ENCODE measurements at regions not wholly inside any gene's neighbourhood (a gene's known extent, or its start where the extent isn't known, plus 50 kb on each side); places are given as distances from the start of the nearest gene placed in this dataset.
"Not testable (repeated sequence)": the region's sequence is repeated elsewhere in the genome, so short reads cannot be mapped to it uniquely, and the experiment has no call there.

GRCh38 chr13:33634546-33634982 lies 183.4 kb upstream of the RFC3 start:
- no peak for DNase-seq

GRCh38 chr13:33636243-33636642 lies 181.7 kb upstream of the RFC3 start:
- DNase-seq: no peak

GRCh38 chr13:33636955-33637670 lies 180.8 kb upstream of the RFC3 start:
- no peak for DNase-seq

GRCh38 chr13:33637978-33638743 lies 179.8 kb upstream of the RFC3 start:
- DNase-seq: no peak

- no peak for DNase-seq
Observed at GRCh38 chr13:33639158-33639557, 178.8 kb upstream of the RFC3 start.

GRCh38 chr13:33639626-33640080 lies 178.3 kb upstream of the RFC3 start:
- DNase-seq: no peak

GRCh38 chr13:33640832-33641231 lies 177.1 kb upstream of the RFC3 start:
- no peak for DNase-seq

GRCh38 chr13:33642374-33643065 lies 175.4 kb upstream of the RFC3 start:
- no peak for DNase-seq

- no peak for DNase-seq
Observed at GRCh38 chr13:33644581-33645543, 173.1 kb upstream of the RFC3 start.

- no peak for DNase-seq
Observed at GRCh38 chr13:33645591-33646554, 172.1 kb upstream of the RFC3 start.

- no peak for DNase-seq
Observed at GRCh38 chr13:33649212-33649878, 168.6 kb upstream of the RFC3 start.

- no peak for DNase-seq
Observed at GRCh38 chr13:33651766-33652165, 166.2 kb upstream of the RFC3 start.

- no peak for DNase-seq
Observed at GRCh38 chr13:33657274-33657673, 160.7 kb upstream of the RFC3 start.

- DNase-seq: no peak
Observed at GRCh38 chr13:33659466-33659865, 158.5 kb upstream of the RFC3 start.

GRCh38 chr13:33659894-33660293 lies 158.1 kb upstream of the RFC3 start:
- DNase-seq: no peak

- DNase-seq: no peak
Observed at GRCh38 chr13:33662392-33662791, 155.6 kb upstream of the RFC3 start.

- no peak for DNase-seq
Observed at GRCh38 chr13:33665626-33666175, 152.2 kb upstream of the RFC3 start.

- DNase-seq: no peak
Observed at GRCh38 chr13:33671560-33671959, 146.4 kb upstream of the RFC3 start.

- not testable (repeated sequence) for DNase-seq
Observed at GRCh38 chr13:33672022-33672421, 145.9 kb upstream of the RFC3 start.
